OCI-LY7 (cell line): ENCODE measurements at regions not wholly inside any gene's neighbourhood (a gene's known extent, or its start where the extent isn't known, plus 50 kb on each side); places are given as distances from the start of the nearest gene placed in this dataset.

ENCODE experiments used
- BruUV-seq: library from RNA; stranded (reverse); fragments of 400-500 nt; replicated peaks from 2 replicates; lab custom pipeline; 2021; lab: Mats Ljungman, UMichigan
- CTCF ChIA-PET: fragments of 300-600 bp; sonication (Branson Sonifier 250); formaldehyde crosslinking; loops from one replicate; lab custom pipeline; 2022; ENCODE audit warnings: antibody characterized with exemption; ENCODE audit not compliant: unreplicated experiment; lab: Charles Lee
- POLR2A ChIA-PET: fragments of 300-600 bp; sonication (Branson Sonifier 250); formaldehyde crosslinking; loops from one replicate; lab custom pipeline; 2022; ENCODE audit warnings: antibody characterized with exemption; lab: Charles Lee
- DNase-seq: peaks from one replicate; pipeline ENCODE4 v3.0.0-alpha.2; 2015; ENCODE audit warnings: low spot score
- H2AFZ ChIP-seq: fragments of 200-600 bp; sonication (generic), shearing (Covaris generic); 2 replicates; pipeline ENCODE4 v1.6.1; 2014; ENCODE audit warnings: mild to moderate bottlenecking, antibody characterized with exemption, low read length, moderate library complexity
- H3K27ac ChIP-seq: fragments of 200-600 bp; sonication (generic); 2 replicates; pipeline ENCODE4 v1.5.1; 2014; ENCODE audit warnings: mixed run types, low read depth, mild to moderate bottlenecking, moderate library complexity, low read length, inconsistent platforms; ENCODE audit not compliant: poor library complexity, severe bottlenecking
- H3K36me3 ChIP-seq: fragments of 200-600 bp; sonication (generic); 2 replicates; pipeline ENCODE4 v1.6.1; 2014; ENCODE audit warnings: mild to moderate bottlenecking, antibody characterized with exemption, low read length, moderate library complexity, mixed read lengths; ENCODE audit not compliant: insufficient read depth
- H3K4me1 ChIP-seq: fragments of 200-600 bp; sonication (generic); 2 replicates; pipeline ENCODE4 v1.5.1; 2014; ENCODE audit warnings: mild to moderate bottlenecking, low read length; ENCODE audit not compliant: insufficient read depth, poor library complexity, severe bottlenecking
- H3K4me2 ChIP-seq: fragments of 200-600 bp; sonication (generic); 2 replicates; pipeline ENCODE4 v1.6.1; 2014; ENCODE audit warnings: mild to moderate bottlenecking, low read length
- H3K4me3 ChIP-seq: fragments of 200-600 bp; sonication (generic); 2 replicates; pipeline ENCODE4 v1.5.1; 2014; ENCODE audit warnings: mild to moderate bottlenecking, low read depth, low read length; ENCODE audit not compliant: poor library complexity, severe bottlenecking
- H3K79me2 ChIP-seq: fragments of 200-600 bp; sonication (generic); 2 replicates; pipeline ENCODE4 v1.6.1; 2016; ENCODE audit warnings: low read depth, mild to moderate bottlenecking, low read length, moderate library complexity, mixed read lengths; ENCODE audit not compliant: insufficient read depth
- H3K9me2 ChIP-seq: fragments of 200-600 bp; sonication (generic); 2 replicates; pipeline ENCODE4 v1.6.1; 2016; ENCODE audit warnings: mild to moderate bottlenecking, low read length, mixed read lengths; ENCODE audit not compliant: insufficient read depth
- H3K9me3 ChIP-seq: fragments of 200-600 bp; sonication (generic); 2 replicates; pipeline ENCODE4 v1.6.1; 2014; ENCODE audit warnings: mild to moderate bottlenecking, mixed run types, low read length, mixed read lengths
- H4K20me1 ChIP-seq: fragments of 200-600 bp; sonication (generic); 2 replicates; pipeline ENCODE4 v1.6.1; 2014; ENCODE audit warnings: mild to moderate bottlenecking, antibody characterized with exemption, low read length, moderate library complexity, mixed read lengths; ENCODE audit not compliant: insufficient read depth
- CTCF ChIP-seq: fragments of 200-600 bp; sonication (generic); conservative IDR thresholded peaks from 2 replicates; pipeline ENCODE4 v1.5.1; 2014; ENCODE audit warnings: mild to moderate bottlenecking, antibody characterized with exemption, low read length, moderate library complexity, mixed read lengths
- EZH2phosphoT487 ChIP-seq: fragments of 200-600 bp; sonication (generic); IDR thresholded peaks from 2 replicates; pipeline ENCODE4 v1.6.1; 2018; ENCODE audit warnings: low read depth, borderline replicate concordance, mild to moderate bottlenecking, mixed run types, antibody characterized with exemption, low read length, moderate library complexity, mixed read lengths
- intact Hi-C: fragments of 100-400 bp; cut with micrococcal nuclease; formaldehyde crosslinking; loops from one replicate; pipeline ENCODE4 v1.10.0; 2022; ENCODE audit not compliant: unreplicated experiment

GRCh38 chr3:59380146-59380545, 330.3 kb upstream of the CFAP20DC start:
- intact Hi-C loops, result no loop called here
- CTCF ChIA-PET, result no interaction called here
- DNase-seq, result no peak

GRCh38 chr3:59374818-59375211, 325.0 kb upstream of the CFAP20DC start:
- TF ChIP-seq EZH2phosphoT487 (no peak), CTCF (0 out of 2 replicates have a peak, but pooled peaks have one; percentile 29)
- H3K4me1 ChIP-seq, result peaks cover 10% of the 10 kb centered on the region
- peak; percentile 79 for DNase-seq
- POLR2A ChIA-PET, result no interaction called here
- no peaks in the 10 kb centered on the region for H3K36me3 ChIP-seq
- CTCF ChIA-PET, result no interaction called here
- H3K27ac ChIP-seq, result peak overlapping the region; percentile 22
- no peaks in the 10 kb centered on the region for H3K9me3 ChIP-seq
- intact Hi-C loops, result no loop called here
- H3K79me2 ChIP-seq, result no peaks in the 10 kb centered on the region
- no peak overlapping the region for H3K4me3 ChIP-seq
- peak overlapping the region; percentile 74; the same call in 1 of the 2 replicates for H2AFZ ChIP-seq
- no peaks in the 10 kb centered on the region for H3K9me2 ChIP-seq
- BruUV-seq, result no TSS peak
- no peaks in the 10 kb centered on the region for H4K20me1 ChIP-seq
- peak overlapping the region; percentile 49 for H3K4me2 ChIP-seq

More at GRCh38 chr3:59380146-59380545, 330.3 kb upstream of the CFAP20DC start:
- Histone ChIP-seq H3K9me3 (no peaks in the 10 kb centered on the region), H3K9me2 (no peaks in the 10 kb centered on the region), H3K4me2 (no peak overlapping the region), H3K4me3 (no peak overlapping the region), H4K20me1 (no peaks in the 10 kb centered on the region), H3K79me2 (no peaks in the 10 kb centered on the region), H3K36me3 (no peaks in the 10 kb centered on the region), H3K27ac (no peak overlapping the region), H2AFZ (no peak overlapping the region), H3K4me1 (peaks cover 2% of the 10 kb centered on the region)
- TF ChIP-seq EZH2phosphoT487 (no peak), CTCF (no peak)
- no TSS peak for BruUV-seq
- POLR2A ChIA-PET, result no interaction called here

- Histone ChIP-seq H3K4me1 (peaks cover 10% of the 10 kb centered on the region), H2AFZ (peak overlapping the region; percentile 74; the same call in 1 of the 2 replicates), H3K9me2 (no peaks in the 10 kb centered on the region), H3K79me2 (no peaks in the 10 kb centered on the region), H3K4me3 (no peak overlapping the region), H3K27ac (peak overlapping the region; percentile 22), H3K9me3 (no peaks in the 10 kb centered on the region), H3K4me2 (peak overlapping the region; percentile 49), H4K20me1 (no peaks in the 10 kb centered on the region), H3K36me3 (no peaks in the 10 kb centered on the region)
- CTCF ChIA-PET, result no interaction called here
- intact Hi-C loops, result no loop called here
- BruUV-seq, result no TSS peak
- TF ChIP-seq EZH2phosphoT487 (no peak), CTCF (no peak)
- POLR2A ChIA-PET, result no interaction called here
- DNase-seq, result no peak
Observed at GRCh38 chr3:59374091-59374817, 324.4 kb upstream of the CFAP20DC start.
